GM23338 (cell line): ENCODE measurements at regions not wholly inside any gene's neighbourhood (a gene's known extent, or its start where the extent isn't known, plus 50 kb on each side); places are given as distances from the start of the nearest gene placed in this dataset.

Experiments
- ATAC-seq: fragments of 200-7000 bp; cut with Tn5 transposase; 3 replicates; pipeline ENCODE4 v1.9.1; 2020
- DNase-seq: peaks from one replicate; pipeline ENCODE4 v3.0.0-alpha.2; 2015; ENCODE audit warnings: low spot score
- H2AFZ ChIP-seq: fragments of 200-600 bp; sonication (generic); 2 replicates; pipeline ENCODE4 v1.8.0; 2016; ENCODE audit warnings: antibody characterized with exemption, mild to moderate bottlenecking, moderate library complexity
- H3F3A ChIP-seq: fragments of 200-600 bp; sonication (generic); replicated peaks from 2 replicates; pipeline ENCODE4 v1.8.0; 2017; ENCODE audit warnings: antibody characterized with exemption, mixed run types, low read depth
- H3K27ac ChIP-seq: fragments of 200-600 bp; sonication (generic); 2 replicates; pipeline ENCODE4 v1.6.1; 2016; ENCODE audit warnings: low read depth
- H3K27me3 ChIP-seq: fragments of 200-600 bp; sonication (generic); 2 replicates; pipeline ENCODE4 v1.8.0; 2016; ENCODE audit warnings: mild to moderate bottlenecking, mixed run types, moderate library complexity; ENCODE audit not compliant: insufficient read depth
- H3K36me3 ChIP-seq: fragments of 200-600 bp; sonication (generic); 2 replicates; pipeline ENCODE4 v1.8.0; 2016; ENCODE audit warnings: mild to moderate bottlenecking; ENCODE audit not compliant: insufficient read depth
- H3K4me1 ChIP-seq: fragments of 200-600 bp; sonication (generic); 2 replicates; pipeline ENCODE4 v1.8.0; 2016; ENCODE audit warnings: mild to moderate bottlenecking, moderate library complexity; ENCODE audit not compliant: insufficient read depth
- H3K4me2 ChIP-seq: fragments of 200-600 bp; sonication (generic); 2 replicates; pipeline ENCODE4 v1.7.1; 2017; ENCODE audit warnings: mixed run types
- H3K4me3 ChIP-seq: fragments of 200-600 bp; sonication (generic); 2 replicates; pipeline ENCODE4 v1.6.1; 2016; ENCODE audit warnings: mixed run types
- H3K79me2 ChIP-seq: fragments of 200-600 bp; sonication (generic); replicated peaks from 2 replicates; pipeline ENCODE4 v1.8.0; 2017; ENCODE audit warnings: mild to moderate bottlenecking; ENCODE audit not compliant: insufficient read depth
- H3K9me2 ChIP-seq: fragments of 200-600 bp; sonication (generic); 2 replicates; pipeline ENCODE4 v1.8.0; 2017; ENCODE audit not compliant: insufficient read depth
- H4K20me1 ChIP-seq: fragments of 200-600 bp; sonication (generic); replicated peaks from 2 replicates; pipeline ENCODE4 v1.8.0; 2017; ENCODE audit warnings: mild to moderate bottlenecking; ENCODE audit not compliant: insufficient read depth
- H3K27ac Mint-ChIP-seq: 2 replicates; pipeline ENCODE4 v1.8.0; 2020; ENCODE audit warnings: inconsistent platforms, mild to moderate bottlenecking, moderate library complexity, mixed read lengths
- H3K27me3 Mint-ChIP-seq: 3 replicates; pipeline ENCODE4 v1.8.0; 2022; ENCODE audit warnings: low read depth, mild to moderate bottlenecking, moderate library complexity, mixed read lengths, inconsistent platforms; ENCODE audit not compliant: insufficient read depth, poor library complexity
- H3K36me3 Mint-ChIP-seq: 3 replicates; pipeline ENCODE4 v1.8.0; 2021; ENCODE audit warnings: low read depth, mild to moderate bottlenecking, inconsistent platforms, moderate library complexity, mixed read lengths
- H3K4me1 Mint-ChIP-seq: 3 replicates; pipeline ENCODE4 v1.8.0; 2020; ENCODE audit warnings: mild to moderate bottlenecking, inconsistent platforms, mixed read lengths
- H3K4me3 Mint-ChIP-seq: 3 replicates; pipeline ENCODE4 v1.8.0; 2021; ENCODE audit warnings: moderate library complexity, mild to moderate bottlenecking, inconsistent platforms, mixed read lengths
- H3K9me3 Mint-ChIP-seq: 3 replicates; pipeline ENCODE4 v1.8.0; 2020; ENCODE audit warnings: moderate library complexity, mild to moderate bottlenecking, inconsistent platforms, mixed read lengths
- CREB1 ChIP-seq: fragments of 250-450 bp; sonication (Bioruptor Pico); IDR thresholded peaks from 2 replicates; pipeline ENCODE4 v1.5.0; 2020; ENCODE audit warnings: low read depth, mild to moderate bottlenecking, moderate library complexity
- CTCF ChIP-seq, 2 experiments: fragments of 200-600 bp in 1 of 2; sonication (generic) in 1 of 2; conservative IDR thresholded peaks; 2 replicates each; pipeline versions ENCODE4 v1.5.1 to v1.6.1; 2016 to 2017; ENCODE audit warnings: antibody characterized with exemption in 2 of 2, low read depth in 2 of 2, mild to moderate bottlenecking in 2 of 2, moderate library complexity in 1 of 2
- ETS1 ChIP-seq: IDR thresholded peaks from 2 replicates; pipeline ENCODE4 v1.6.1; 2016; ENCODE audit warnings: antibody characterized with exemption
- EZH2 ChIP-seq: fragments of 200-600 bp; sonication (generic); IDR thresholded peaks from one replicate; pipeline ENCODE4 v1.8.0; 2017; ENCODE audit warnings: antibody characterized with exemption, mild to moderate bottlenecking, low read depth; ENCODE audit not compliant: unreplicated experiment
- EZH2phosphoT487 ChIP-seq: fragments of 200-600 bp; sonication (generic); IDR thresholded peaks from one replicate; pipeline ENCODE4 v1.8.1; 2018; ENCODE audit warnings: antibody characterized with exemption; ENCODE audit not compliant: unreplicated experiment
- JUNB ChIP-seq: IDR thresholded peaks from one replicate; pipeline ENCODE4 v1.6.1; 2016; ENCODE audit warnings: antibody characterized with exemption; ENCODE audit not compliant: unreplicated experiment
- NANOG ChIP-seq: IDR thresholded peaks from 2 replicates; pipeline ENCODE4 v1.6.1; 2016; ENCODE audit warnings: antibody characterized with exemption, borderline replicate concordance
- REST ChIP-seq: IDR thresholded peaks from one replicate; pipeline ENCODE4 v1.6.1; 2018; ENCODE audit warnings: antibody characterized with exemption; ENCODE audit not compliant: unreplicated experiment
- STAT1 ChIP-seq: IDR thresholded peaks from one replicate; pipeline ENCODE4 v1.6.1; 2016; ENCODE audit warnings: antibody characterized with exemption; ENCODE audit not compliant: unreplicated experiment
- ZNF114 ChIP-seq: fragments of 250-450 bp; sonication (Bioruptor Pico); IDR thresholded peaks from 2 replicates; pipeline ENCODE4 v1.5.0; 2020; ENCODE audit warnings: mild to moderate bottlenecking, moderate library complexity
- ZNF462 ChIP-seq: fragments of 250-450 bp; sonication (Bioruptor Pico); IDR thresholded peaks from 2 replicates; pipeline ENCODE4 v1.5.0; 2020; ENCODE audit warnings: mild to moderate bottlenecking, moderate library complexity

- Histone ChIP-seq H3K27ac (peak overlapping the region; percentile 89; the same call in 1 of the 2 replicates), H3K9me2 (no peaks in the 10 kb centered on the region; the same call in 1 of the 2 replicates), H4K20me1 (no peaks in the 10 kb centered on the region), H3K27me3 (no peaks in the 10 kb centered on the region), H3K4me2 (peak overlapping the region; percentile 66), H3K4me3 (peak overlapping the region; percentile 10; the same call in 1 of the 2 replicates), H3K36me3 (no peaks in the 10 kb centered on the region), H3K79me2 (no peaks in the 10 kb centered on the region), H2AFZ (peak overlapping the region; percentile 35), H3K4me1 (peaks cover 30% of the 10 kb centered on the region), H3F3A (peaks cover 5% of the 10 kb centered on the region; the same call in 1 of the 2 replicates)
- Mint-ChIP-seq H3K36me3 (no peaks in the 10 kb centered on the region), H3K4me1 (peaks cover 44% of the 10 kb centered on the region), H3K4me3 (peak overlapping the region; percentile 35), H3K9me3 (no peaks in the 10 kb centered on the region; the same call in 2 of the 3 replicates), H3K27me3 (peaks cover 13% of the 10 kb centered on the region), H3K27ac (peak overlapping the region; percentile 7; the same call in 1 of the 2 replicates)
- TF ChIP-seq CREB1 (CRISPR knock-in tag) (no peak), REST (no peak), CTCF (conservative IDR thresholded peaks at IDR 0.05; ENCODE audit: low read depth in 2 of 2) (no peak), JUNB (no peak), ZNF462 (CRISPR knock-in tag) (no peak), ZNF114 (no peak), STAT1 (no peak), EZH2 (no peak), EZH2phosphoT487 (no peak), NANOG (no peak), ETS1 (no peak)
- ATAC-seq (peak; percentile 9), DNase-seq (no peak)
These were observed 105.4 kb upstream of the MED13L start for GRCh38 chr12:116382686-116383530.
